HepG2 (cell line): ENCODE measurements at regions not wholly inside any gene's neighbourhood (a gene's known extent, or its start where the extent isn't known, plus 50 kb on each side); places are given as distances from the start of the nearest gene placed in this dataset.

Source experiments
- ATAC-seq: fragments of 200-7000 bp; cut with Tn5 transposase; 3 replicates; pipeline ENCODE4 v1.9.1; 2020; ENCODE audit warnings: mild to moderate bottlenecking, moderate library complexity
- BruUV-seq: library from RNA; stranded (reverse); fragments of 400-500 nt; replicated peaks from 2 replicates; lab custom pipeline; 2021; lab: Mats Ljungman, UMichigan
- CTCF ChIA-PET: fragments of 300-600 bp; formaldehyde crosslinking; extraction: SDS; loops from one replicate; lab custom pipeline; 2021; ENCODE audit warnings: low total read pairs, inconsistent platforms, low intra/inter-chr PET ratio; lab: Yijun Ruan, JAX
- POLR2A ChIA-PET: fragments of 350-600 bp; sonication (Branson Sonifier 250); formaldehyde crosslinking; loops from one replicate; lab custom pipeline; 2020; ENCODE audit warnings: antibody characterized with exemption, inconsistent platforms; lab: Yijun Ruan, JAX
- DNase-seq: peaks from one replicate; pipeline ENCODE4 v3.0.0-alpha.2; 2015; ENCODE audit warnings: low spot score
- FAIRE-seq: peaks from 3 replicates; lab custom pipeline; 2011; peaks lifted over from hg19 to GRCh38; lab: Jason Lieb, UNC
- H2AFZ ChIP-seq: one replicate; pipeline ENCODE4 v1.6.1; 2011; ENCODE audit warnings: low read length, inconsistent platforms
- H3K27ac ChIP-seq: fragments of 300-600 bp; 3 replicates; pipeline ENCODE4 v1.8.0; 2011; ENCODE audit warnings: mixed run types, mild to moderate bottlenecking, mixed read lengths, low read length, inconsistent platforms; ENCODE audit not compliant: insufficient read depth; ENCODE audit errors: extremely low read length
- H3K27me3 ChIP-seq, 2 experiments: fragments of 200-600 bp in 1 of 2; 2 replicates in 1 of 2; 3 replicates in 1 of 2; pipeline versions ENCODE4 v1.6.0 to v1.8.0; 2011; ENCODE audit warnings: low read length in 2 of 2, mild to moderate bottlenecking in 2 of 2, moderate library complexity in 2 of 2, inconsistent platforms in 1 of 2; ENCODE audit not compliant: insufficient read depth in 2 of 2, control insufficient read depth in 1 of 2
- H3K36me3 ChIP-seq, 2 experiments: fragments of 200-600 bp in 1 of 2; replicated peaks in 1 of 2; 2 replicates in 1 of 2; 3 replicates in 1 of 2; pipeline versions ENCODE4 v1.5.1 to v1.8.0; 2011; ENCODE audit warnings: low read length in 2 of 2, inconsistent platforms in 1 of 2; ENCODE audit not compliant: insufficient read depth in 2 of 2, control insufficient read depth in 1 of 2
- H3K4me1 ChIP-seq: 2 replicates; pipeline ENCODE4 v1.5.1; 2012; ENCODE audit warnings: low read length, inconsistent platforms; ENCODE audit not compliant: insufficient read depth
- H3K4me2 ChIP-seq: 2 replicates; pipeline ENCODE4 v1.6.0; 2011; ENCODE audit warnings: low read depth, low read length, inconsistent platforms
- H3K4me3 ChIP-seq, 3 experiments: fragments of 200-600 bp in 1 of 3; sonication (generic), shearing (Covaris generic) in 1 of 3; replicated peaks in 1 of 3; 2 replicates each; pipeline ENCODE4 v1.5.1; 2011 to 2016; ENCODE audit warnings: low read length in 3 of 3, inconsistent platforms in 2 of 3, low read depth in 2 of 3, mild to moderate bottlenecking in 2 of 3, control low read depth in 1 of 3, mixed read lengths in 1 of 3; ENCODE audit not compliant: insufficient read depth in 1 of 3
- H3K79me2 ChIP-seq: one replicate; pipeline ENCODE4 v1.6.1; 2011; ENCODE audit warnings: low read length, inconsistent platforms; ENCODE audit not compliant: insufficient read depth
- H3K9ac ChIP-seq: 2 replicates; pipeline ENCODE4 v1.6.0; 2011; ENCODE audit warnings: mild to moderate bottlenecking, low read depth, low read length, inconsistent platforms; ENCODE audit not compliant: insufficient read depth
- H3K9me3 ChIP-seq: 2 replicates; pipeline ENCODE4 v1.5.1; 2012; ENCODE audit warnings: mild to moderate bottlenecking, low read length
- H4K20me1 ChIP-seq: 2 replicates; pipeline ENCODE4 v1.6.0; 2011; ENCODE audit warnings: inconsistent platforms, mild to moderate bottlenecking, low read length, moderate library complexity; ENCODE audit not compliant: insufficient read depth
- BHLHE40 ChIP-seq: IDR thresholded peaks from 2 replicates; pipeline ENCODE4 v1.6.1; 2011; ENCODE audit warnings: low read length, improper control_type of control experiment
- MAFF ChIP-seq: IDR thresholded peaks from 2 replicates; pipeline ENCODE4 v1.6.1; 2011; ENCODE audit warnings: low read depth, low read length, improper control_type of control experiment
- MAFK ChIP-seq, 2 experiments: IDR thresholded peaks in 1 of 2; conservative IDR thresholded peaks in 1 of 2; 2 replicates each; pipeline ENCODE4 v1.6.1; 2011; ENCODE audit warnings: improper control_type of control experiment in 2 of 2, low read length in 2 of 2
- ZBTB49 ChIP-seq: sonication (generic); formaldehyde crosslinking; IDR thresholded peaks from 2 replicates; pipeline ENCODE4 v1.4.0; 2020; ENCODE audit warnings: missing genetic modification reagents, borderline replicate concordance
- ZC3H4 ChIP-seq: sonication (generic); formaldehyde crosslinking; IDR thresholded peaks from 2 replicates; pipeline ENCODE4 v1.4.0; 2020; ENCODE audit warnings: missing genetic modification reagents, borderline replicate concordance
- ZNF44 ChIP-seq: sonication (generic); formaldehyde crosslinking; IDR thresholded peaks from 2 replicates; pipeline ENCODE4 v1.5.1; 2020; ENCODE audit warnings: mild to moderate bottlenecking, missing genetic modification reagents
- ZSCAN12 ChIP-seq: sonication (generic); formaldehyde crosslinking; IDR thresholded peaks from 2 replicates; pipeline ENCODE4 v1.9.0; 2021; ENCODE audit warnings: mild to moderate bottlenecking, missing genetic modification reagents
- WGBS: methylation state at CpG from one replicate; pipeline ENCODE4 v1.1.6; 2017; ENCODE audit warnings: low lambda C conversion rate; 5-methylcytosine and 5-hydroxymethylcytosine counted together
- in situ Hi-C: cut with HindIII; loops from 2 replicates; pipeline ENCODE4 v1.10.0; 2017; ENCODE audit warnings: low pct_unique_long_range_greater_than_20kb; ENCODE audit not compliant: extremely low pct_ligation_motif_present
- intact Hi-C: fragments of 100-400 bp; cut with micrococcal nuclease; formaldehyde crosslinking; loops from one replicate; pipeline ENCODE4 v1.10.0; 2022; ENCODE audit not compliant: unreplicated experiment

DNA sequence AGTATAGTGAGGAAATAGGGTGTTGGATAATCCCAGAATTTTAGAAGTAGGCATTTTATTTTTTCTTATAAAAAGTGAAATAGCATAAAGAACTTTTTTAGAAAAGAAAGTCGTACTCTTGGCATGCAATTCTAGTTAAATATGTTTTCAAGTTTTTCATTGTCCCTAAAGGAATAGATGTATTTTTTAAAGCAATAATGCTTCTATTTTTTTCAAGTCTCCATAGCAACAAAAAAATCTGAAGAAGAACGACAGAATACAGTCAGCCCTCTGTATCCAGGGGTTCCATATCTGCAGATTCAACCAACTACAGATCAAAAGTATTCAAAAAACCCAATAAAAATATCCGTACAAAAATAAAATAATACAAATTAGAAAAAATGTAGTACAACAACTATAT is 538.2 kb downstream of the GLUD2 start (continued):
- TF ChIP-seq ZBTB49 = no peak
- no peak for TF ChIP-seq ZNF44
- TF ChIP-seq ZSCAN12 (CRISPR knock-in tag) = no peak
- no peak for TF ChIP-seq BHLHE40
- TF ChIP-seq, all 625 proteins: peak for 0

- no peak for FAIRE-seq
- Histone ChIP-seq H3K79me2 (no peaks in the 10 kb centered on the region), H3K4me3 (no peak overlapping the region), H3K4me1 (no peaks in the 10 kb centered on the region), H3K9ac (no peak overlapping the region), H3K36me3 (no peaks in the 10 kb centered on the region), H3K4me2 (no peak overlapping the region), H3K9me3 (no peaks in the 10 kb centered on the region), H3K27me3 (no peaks in the 10 kb centered on the region), H3K27ac (no peak overlapping the region), H2AFZ (no peak overlapping the region), H4K20me1 (no peaks in the 10 kb centered on the region)
- ChIA-PET POLR2A (no interaction called here), CTCF (no interaction called here)
- no peak for DNase-seq
- peak; percentile 14; the same call in 1 of the 2 replicates for TF ChIP-seq MAFF
- TF ChIP-seq ZC3H4 (CRISPR knock-in tag) = no peak
- peak in 1 of 2 experiments; percentile 41; a peak in 2 of 4 replicates for TF ChIP-seq MAFK (conservative IDR thresholded peaks at IDR 0.05 in 1 of 2, IDR thresholded peaks at IDR 0.05 in 1 of 2; ENCODE audit: low read length in 2 of 2)
- intact Hi-C loops = no loop called here
- WGBS = 34% methylated on average over 3 of the region's 3 CpGs
- in situ Hi-C loops = loop anchor here (25.0 kb wide), 1 partner anchor 281 kb away; no protein-coding TSS in a partner anchor
- ATAC-seq = no peak
- no TSS peak for BruUV-seq
Measured at GRCh38 chrX:121592884-121593283, 545.5 kb downstream of the GLUD2 start.
